Mesothelial cell of epicardium (in vitro differentiated cells): ENCODE measurements at regions not wholly inside any gene's neighbourhood (a gene's known extent, or its start where the extent isn't known, plus 50 kb on each side); places are given as distances from the start of the nearest gene placed in this dataset.
"Not testable (repeated sequence)": the region's sequence is repeated elsewhere in the genome, so short reads cannot be mapped to it uniquely, and the experiment has no call there.

Experiments
- DNase-seq, 2 experiments: peaks; one replicate each; pipeline ENCODE4 v3.0.0; 2021; ENCODE audit warnings: low spot score in 2 of 2; ENCODE audit not compliant: unreplicated experiment in 2 of 2
- H3K27ac Mint-ChIP-seq: 2 replicates; pipeline ENCODE4 v1.8.0; 2021; ENCODE audit warnings: mixed read lengths
- H3K27me3 Mint-ChIP-seq: 2 replicates; pipeline ENCODE4 v1.8.0; 2021; ENCODE audit warnings: low read depth, mixed read lengths
- H3K36me3 Mint-ChIP-seq: 2 replicates; pipeline ENCODE4 v1.8.0; 2021; ENCODE audit warnings: mixed read lengths
- H3K4me1 Mint-ChIP-seq: 2 replicates; pipeline ENCODE4 v1.8.0; 2021; ENCODE audit warnings: mixed read lengths
- H3K4me3 Mint-ChIP-seq: 2 replicates; pipeline ENCODE4 v1.8.0; 2021; ENCODE audit warnings: mild to moderate bottlenecking, moderate library complexity, mixed read lengths
- H3K9me3 Mint-ChIP-seq: 2 replicates; pipeline ENCODE4 v1.8.0; 2021; ENCODE audit warnings: mixed read lengths
- CTCF ChIP-seq: fragments of 200-600 bp; sonication (generic); IDR thresholded peaks from one replicate; pipeline ENCODE4 v1.5.0; 2021; ENCODE audit warnings: antibody characterized with exemption; ENCODE audit not compliant: unreplicated experiment

GRCh38 chr11:97567801-97568200 lies 1178.0 kb downstream of the JRKL start:
- Mint-ChIP-seq H3K36me3 (peaks cover 1% of the 10 kb centered on the region), H3K4me1 (no peaks in the 10 kb centered on the region), H3K27me3 (no peaks in the 10 kb centered on the region), H3K9me3 (peaks cover 41% of the 10 kb centered on the region), H3K27ac (no peak overlapping the region), H3K4me3 (no peak overlapping the region)
- DNase-seq: no peak
- TF ChIP-seq CTCF: no peak

- H3K36me3 Mint-ChIP-seq: peaks cover 1% of the 10 kb centered on the region
- no peaks in the 10 kb centered on the region for H3K4me1 Mint-ChIP-seq
- no peak overlapping the region for H3K27ac Mint-ChIP-seq
Observed at GRCh38 chr11:97570636-97571035, 1180.8 kb downstream of the JRKL start.

GRCh38 chr11:97573771-97574170 lies 1184.0 kb downstream of the JRKL start:
- DNase-seq, H3K4me1 Mint-ChIP-seq, H3K4me3 Mint-ChIP-seq, H3K27me3 Mint-ChIP-seq, H3K36me3 Mint-ChIP-seq, H3K27ac Mint-ChIP-seq: not testable (repeated sequence)
- H3K9me3 Mint-ChIP-seq: peaks cover 14% of the 10 kb centered on the region

More at GRCh38 chr11:97570636-97571035, 1180.8 kb downstream of the JRKL start:
- DNase-seq: no peak
- H3K9me3 Mint-ChIP-seq: peaks cover 40% of the 10 kb centered on the region
- TF ChIP-seq CTCF: no peak
- H3K27me3 Mint-ChIP-seq: no peaks in the 10 kb centered on the region
- H3K4me3 Mint-ChIP-seq: no peak overlapping the region

GRCh38 chr11:97574976-97575665 lies 1185.3 kb downstream of the JRKL start:
- DNase-seq: no peak
- H3K9me3 Mint-ChIP-seq: peaks cover 10% of the 10 kb centered on the region
- no peaks in the 10 kb centered on the region for H3K36me3 Mint-ChIP-seq
- no peaks in the 10 kb centered on the region for H3K4me1 Mint-ChIP-seq
- no peaks in the 10 kb centered on the region for H3K27me3 Mint-ChIP-seq
- no peak overlapping the region for H3K4me3 Mint-ChIP-seq
- H3K27ac Mint-ChIP-seq: no peak overlapping the region
- no peak for TF ChIP-seq CTCF

GRCh38 chr11:97607291-97608000 lies 1217.6 kb downstream of the JRKL start:
- no peak overlapping the region for H3K27ac Mint-ChIP-seq

More at GRCh38 chr11:97607291-97608000, 1217.6 kb downstream of the JRKL start:
- no peak for TF ChIP-seq CTCF
- DNase-seq: no peak
- Mint-ChIP-seq H3K9me3 (peaks cover 20% of the 10 kb centered on the region), H3K27me3 (no peaks in the 10 kb centered on the region), H3K4me1 (no peaks in the 10 kb centered on the region), H3K36me3 (peaks cover 5% of the 10 kb centered on the region), H3K4me3 (no peak overlapping the region)
